IPS-20b (cell line): ENCODE measurements at regions not wholly inside any gene's neighbourhood (a gene's known extent, or its start where the extent isn't known, plus 50 kb on each side); places are given as distances from the start of the nearest gene placed in this dataset.

Experiments
- H3K27ac ChIP-seq: one replicate; pipeline ENCODE4 v1.5.1; 2013; ENCODE audit warnings: low read length
- H3K27me3 ChIP-seq: 2 replicates; pipeline ENCODE4 v1.6.1; 2013; ENCODE audit warnings: mild to moderate bottlenecking, low read length, inconsistent platforms; ENCODE audit not compliant: insufficient read depth
- H3K36me3 ChIP-seq: 2 replicates; pipeline ENCODE4 v1.6.1; 2013; ENCODE audit warnings: low read depth, mild to moderate bottlenecking, inconsistent platforms, low read length, moderate library complexity; ENCODE audit not compliant: insufficient read depth
- H3K4me1 ChIP-seq: 2 replicates; pipeline ENCODE4 v1.6.1; 2013; ENCODE audit warnings: mild to moderate bottlenecking, control low read depth, inconsistent platforms, low read length, moderate library complexity; ENCODE audit not compliant: insufficient read depth
- H3K4me3 ChIP-seq: 2 replicates; pipeline ENCODE4 v1.5.1; 2013; ENCODE audit warnings: mild to moderate bottlenecking, low read length, inconsistent platforms
- H3K9ac ChIP-seq: 2 replicates; pipeline ENCODE4 v1.6.1; 2013; ENCODE audit warnings: low read depth, mild to moderate bottlenecking, inconsistent platforms, low read length, moderate library complexity
- H3K9me3 ChIP-seq: 2 replicates; pipeline ENCODE4 v1.6.1; 2013; ENCODE audit warnings: mild to moderate bottlenecking, low read depth, low read length, inconsistent platforms; ENCODE audit not compliant: insufficient read depth

- Histone ChIP-seq H3K27ac (no peak overlapping the region), H3K36me3 (no peaks in the 10 kb centered on the region), H3K9me3 (no peaks in the 10 kb centered on the region), H3K4me1 (no peaks in the 10 kb centered on the region), H3K27me3 (no peaks in the 10 kb centered on the region), H3K4me3 (no peak overlapping the region), H3K9ac (no peak overlapping the region)
Measured at GRCh38 chr12:75606956-75607355, 95.5 kb upstream of the KRR1 start.

GRCh38 chr12:75606151-75606550, 94.7 kb upstream of the KRR1 start:
- Histone ChIP-seq H3K27me3 (no peaks in the 10 kb centered on the region), H3K9me3 (no peaks in the 10 kb centered on the region), H3K36me3 (no peaks in the 10 kb centered on the region), H3K4me3 (no peak overlapping the region), H3K9ac (no peak overlapping the region), H3K27ac (no peak overlapping the region), H3K4me1 (no peaks in the 10 kb centered on the region)

GRCh38 chr12:75603475-75603874, 92.1 kb upstream of the KRR1 start:
- Histone ChIP-seq H3K9me3 (no peaks in the 10 kb centered on the region), H3K27ac (no peak overlapping the region), H3K4me3 (no peak overlapping the region), H3K9ac (no peak overlapping the region), H3K4me1 (no peaks in the 10 kb centered on the region), H3K27me3 (no peaks in the 10 kb centered on the region), H3K36me3 (no peaks in the 10 kb centered on the region)

GRCh38 chr12:75602106-75602505, 90.7 kb upstream of the KRR1 start:
- Histone ChIP-seq H3K36me3 (no peaks in the 10 kb centered on the region), H3K27ac (no peak overlapping the region), H3K9me3 (no peaks in the 10 kb centered on the region), H3K4me3 (no peak overlapping the region), H3K4me1 (no peaks in the 10 kb centered on the region), H3K9ac (no peak overlapping the region), H3K27me3 (no peaks in the 10 kb centered on the region)

GRCh38 chr12:75600146-75600545, 88.7 kb upstream of the KRR1 start:
- Histone ChIP-seq H3K9me3 (no peaks in the 10 kb centered on the region), H3K27ac (no peak overlapping the region)

DNA sequence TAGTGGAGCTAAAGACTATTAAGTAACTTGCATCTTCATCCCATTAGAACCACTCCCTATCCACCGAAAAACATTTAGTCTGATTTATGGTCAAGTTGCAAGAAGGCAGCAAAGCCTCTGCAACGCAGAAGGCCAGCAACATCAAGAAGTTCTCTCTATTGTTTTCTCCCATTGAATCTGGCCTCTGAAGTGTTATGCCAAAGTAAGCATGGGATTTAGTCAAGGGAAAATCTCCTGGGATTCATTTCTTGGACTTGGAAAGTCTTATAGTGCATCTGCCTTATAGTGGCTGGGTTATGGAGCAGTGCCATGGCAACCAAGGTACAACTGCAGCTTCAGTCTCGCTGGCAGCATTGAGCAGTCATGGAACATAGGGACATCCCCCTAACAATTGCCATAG, 87.7 kb upstream of the KRR1 start:
- no peaks in the 10 kb centered on the region for H3K36me3 ChIP-seq
- H3K27me3 ChIP-seq, result no peaks in the 10 kb centered on the region
- H3K4me1 ChIP-seq, result no peaks in the 10 kb centered on the region
- no peaks in the 10 kb centered on the region for H3K9me3 ChIP-seq
- no peak overlapping the region for H3K4me3 ChIP-seq
- no peak overlapping the region for H3K9ac ChIP-seq
- H3K27ac ChIP-seq, result no peak overlapping the region

More at GRCh38 chr12:75600146-75600545, 88.7 kb upstream of the KRR1 start:
- H3K27me3 ChIP-seq, result no peaks in the 10 kb centered on the region
- H3K4me3 ChIP-seq, result no peak overlapping the region
- H3K4me1 ChIP-seq, result no peaks in the 10 kb centered on the region
- H3K9ac ChIP-seq, result no peak overlapping the region
- H3K36me3 ChIP-seq, result no peaks in the 10 kb centered on the region

GRCh38 chr12:75596406-75596805, 85.0 kb upstream of the KRR1 start:
- Histone ChIP-seq H3K4me3 (no peak overlapping the region), H3K36me3 (no peaks in the 10 kb centered on the region), H3K9ac (no peak overlapping the region), H3K9me3 (no peaks in the 10 kb centered on the region), H3K27ac (no peak overlapping the region), H3K27me3 (no peaks in the 10 kb centered on the region), H3K4me1 (no peaks in the 10 kb centered on the region)

DNA sequence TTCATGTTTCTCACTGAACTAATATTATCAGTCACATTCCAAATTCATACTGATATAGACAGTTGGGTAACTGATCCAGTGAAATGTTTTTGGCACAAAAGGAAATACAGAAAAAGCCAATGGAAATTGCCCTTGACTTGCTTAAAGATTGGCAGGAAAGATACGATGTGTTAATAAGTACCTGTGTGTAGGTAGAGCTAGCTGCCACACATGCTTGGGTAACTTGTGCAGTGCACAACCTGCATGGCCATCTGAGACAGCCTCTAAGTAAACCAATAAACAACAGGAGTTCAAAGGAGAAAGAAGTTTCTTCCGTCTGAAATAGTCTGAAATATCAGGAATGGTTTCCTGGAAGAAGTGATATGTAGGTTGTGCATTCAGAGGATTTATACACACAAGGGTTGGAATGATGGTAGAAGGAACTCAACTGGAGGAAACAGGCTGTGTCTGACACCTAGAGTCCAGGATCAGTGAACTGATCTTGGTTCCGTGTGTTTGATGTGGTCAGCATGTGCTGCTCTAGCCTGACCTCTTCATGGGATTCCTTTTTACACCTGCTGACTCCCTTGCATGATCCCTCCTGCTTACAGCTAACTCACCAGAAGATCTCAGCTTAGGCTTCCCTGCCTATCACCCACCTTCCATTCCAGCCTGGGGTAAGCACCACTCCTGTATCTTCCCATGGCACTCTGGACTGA, 81.4 kb upstream of the KRR1 start:
- no peak overlapping the region for H3K9ac ChIP-seq
- H3K9me3 ChIP-seq, result no peaks in the 10 kb centered on the region
- H3K27me3 ChIP-seq, result no peaks in the 10 kb centered on the region
- H3K4me3 ChIP-seq, result no peak overlapping the region
- H3K27ac ChIP-seq, result no peak overlapping the region
- H3K4me1 ChIP-seq, result no peaks in the 10 kb centered on the region
- no peaks in the 10 kb centered on the region for H3K36me3 ChIP-seq

GRCh38 chr12:75592086-75592485, 80.7 kb upstream of the KRR1 start:
- Histone ChIP-seq H3K9me3 (no peaks in the 10 kb centered on the region), H3K36me3 (no peaks in the 10 kb centered on the region), H3K4me3 (no peak overlapping the region), H3K9ac (no peak overlapping the region), H3K27ac (no peak overlapping the region), H3K27me3 (no peaks in the 10 kb centered on the region), H3K4me1 (no peaks in the 10 kb centered on the region)

DNA sequence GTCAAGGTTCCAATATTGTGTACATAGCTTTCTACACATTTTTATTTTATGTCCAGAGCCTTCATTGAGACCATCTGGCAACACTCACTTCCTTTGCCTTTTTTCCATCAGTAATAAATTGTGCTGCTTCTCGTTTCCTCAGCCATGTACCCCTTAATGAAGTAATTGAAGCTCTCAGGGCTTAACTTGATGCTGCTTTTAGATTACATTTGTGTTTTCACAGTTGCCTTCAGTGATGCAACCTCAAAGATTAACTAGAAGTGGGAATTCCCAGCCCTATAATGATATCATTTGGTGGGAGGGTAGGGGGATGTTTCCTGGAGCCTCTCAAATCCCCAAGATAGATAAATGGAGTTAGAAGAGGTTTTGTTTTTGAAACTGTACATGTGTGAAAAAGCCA, 80.2 kb upstream of the KRR1 start:
- Histone ChIP-seq H3K9me3 (no peaks in the 10 kb centered on the region), H3K9ac (no peak overlapping the region), H3K27me3 (no peaks in the 10 kb centered on the region), H3K36me3 (no peaks in the 10 kb centered on the region), H3K27ac (no peak overlapping the region), H3K4me1 (no peaks in the 10 kb centered on the region), H3K4me3 (no peak overlapping the region)

GRCh38 chr12:75589801-75590200, 78.4 kb upstream of the KRR1 start:
- no peak overlapping the region for H3K9ac ChIP-seq
- no peaks in the 10 kb centered on the region for H3K27me3 ChIP-seq
- no peak overlapping the region for H3K27ac ChIP-seq
- no peaks in the 10 kb centered on the region for H3K36me3 ChIP-seq
- H3K9me3 ChIP-seq, result no peaks in the 10 kb centered on the region
- no peaks in the 10 kb centered on the region for H3K4me1 ChIP-seq
- H3K4me3 ChIP-seq, result no peak overlapping the region

GRCh38 chr12:75587340-75588106, 76.1 kb upstream of the KRR1 start:
- Histone ChIP-seq H3K27me3 (no peaks in the 10 kb centered on the region), H3K9ac (no peak overlapping the region), H3K36me3 (no peaks in the 10 kb centered on the region), H3K4me3 (no peak overlapping the region), H3K9me3 (no peaks in the 10 kb centered on the region), H3K27ac (no peak overlapping the region), H3K4me1 (no peaks in the 10 kb centered on the region)
